GM23338 (cell line): ENCODE measurements at regions not wholly inside any gene's neighbourhood (a gene's known extent, or its start where the extent isn't known, plus 50 kb on each side); places are given as distances from the start of the nearest gene placed in this dataset.

Experiments
- ATAC-seq: fragments of 200-7000 bp; cut with Tn5 transposase; 3 replicates; pipeline ENCODE4 v1.9.1; 2020
- DNase-seq: peaks from one replicate; pipeline ENCODE4 v3.0.0-alpha.2; 2015; ENCODE audit warnings: low spot score
- H2AFZ ChIP-seq: fragments of 200-600 bp; sonication (generic); 2 replicates; pipeline ENCODE4 v1.8.0; 2016; ENCODE audit warnings: antibody characterized with exemption, mild to moderate bottlenecking, moderate library complexity
- H3F3A ChIP-seq: fragments of 200-600 bp; sonication (generic); replicated peaks from 2 replicates; pipeline ENCODE4 v1.8.0; 2017; ENCODE audit warnings: antibody characterized with exemption, mixed run types, low read depth
- H3K27ac ChIP-seq: fragments of 200-600 bp; sonication (generic); 2 replicates; pipeline ENCODE4 v1.6.1; 2016; ENCODE audit warnings: low read depth
- H3K27me3 ChIP-seq: fragments of 200-600 bp; sonication (generic); 2 replicates; pipeline ENCODE4 v1.8.0; 2016; ENCODE audit warnings: mild to moderate bottlenecking, mixed run types, moderate library complexity; ENCODE audit not compliant: insufficient read depth
- H3K36me3 ChIP-seq: fragments of 200-600 bp; sonication (generic); 2 replicates; pipeline ENCODE4 v1.8.0; 2016; ENCODE audit warnings: mild to moderate bottlenecking; ENCODE audit not compliant: insufficient read depth
- H3K4me1 ChIP-seq: fragments of 200-600 bp; sonication (generic); 2 replicates; pipeline ENCODE4 v1.8.0; 2016; ENCODE audit warnings: mild to moderate bottlenecking, moderate library complexity; ENCODE audit not compliant: insufficient read depth
- H3K4me2 ChIP-seq: fragments of 200-600 bp; sonication (generic); 2 replicates; pipeline ENCODE4 v1.7.1; 2017; ENCODE audit warnings: mixed run types
- H3K4me3 ChIP-seq: fragments of 200-600 bp; sonication (generic); 2 replicates; pipeline ENCODE4 v1.6.1; 2016; ENCODE audit warnings: mixed run types
- H3K79me2 ChIP-seq: fragments of 200-600 bp; sonication (generic); replicated peaks from 2 replicates; pipeline ENCODE4 v1.8.0; 2017; ENCODE audit warnings: mild to moderate bottlenecking; ENCODE audit not compliant: insufficient read depth
- H3K9me2 ChIP-seq: fragments of 200-600 bp; sonication (generic); 2 replicates; pipeline ENCODE4 v1.8.0; 2017; ENCODE audit not compliant: insufficient read depth
- H4K20me1 ChIP-seq: fragments of 200-600 bp; sonication (generic); replicated peaks from 2 replicates; pipeline ENCODE4 v1.8.0; 2017; ENCODE audit warnings: mild to moderate bottlenecking; ENCODE audit not compliant: insufficient read depth
- H3K27ac Mint-ChIP-seq: 2 replicates; pipeline ENCODE4 v1.8.0; 2020; ENCODE audit warnings: inconsistent platforms, mild to moderate bottlenecking, moderate library complexity, mixed read lengths
- H3K27me3 Mint-ChIP-seq: 3 replicates; pipeline ENCODE4 v1.8.0; 2022; ENCODE audit warnings: low read depth, mild to moderate bottlenecking, moderate library complexity, mixed read lengths, inconsistent platforms; ENCODE audit not compliant: insufficient read depth, poor library complexity
- H3K36me3 Mint-ChIP-seq: 3 replicates; pipeline ENCODE4 v1.8.0; 2021; ENCODE audit warnings: low read depth, mild to moderate bottlenecking, inconsistent platforms, moderate library complexity, mixed read lengths
- H3K4me1 Mint-ChIP-seq: 3 replicates; pipeline ENCODE4 v1.8.0; 2020; ENCODE audit warnings: mild to moderate bottlenecking, inconsistent platforms, mixed read lengths
- H3K4me3 Mint-ChIP-seq: 3 replicates; pipeline ENCODE4 v1.8.0; 2021; ENCODE audit warnings: moderate library complexity, mild to moderate bottlenecking, inconsistent platforms, mixed read lengths
- H3K9me3 Mint-ChIP-seq: 3 replicates; pipeline ENCODE4 v1.8.0; 2020; ENCODE audit warnings: moderate library complexity, mild to moderate bottlenecking, inconsistent platforms, mixed read lengths
- CREB1 ChIP-seq: fragments of 250-450 bp; sonication (Bioruptor Pico); IDR thresholded peaks from 2 replicates; pipeline ENCODE4 v1.5.0; 2020; ENCODE audit warnings: low read depth, mild to moderate bottlenecking, moderate library complexity
- CTCF ChIP-seq, 2 experiments: fragments of 200-600 bp in 1 of 2; sonication (generic) in 1 of 2; conservative IDR thresholded peaks; 2 replicates each; pipeline versions ENCODE4 v1.5.1 to v1.6.1; 2016 to 2017; ENCODE audit warnings: antibody characterized with exemption in 2 of 2, low read depth in 2 of 2, mild to moderate bottlenecking in 2 of 2, moderate library complexity in 1 of 2
- ETS1 ChIP-seq: IDR thresholded peaks from 2 replicates; pipeline ENCODE4 v1.6.1; 2016; ENCODE audit warnings: antibody characterized with exemption
- EZH2phosphoT487 ChIP-seq: fragments of 200-600 bp; sonication (generic); IDR thresholded peaks from one replicate; pipeline ENCODE4 v1.8.1; 2018; ENCODE audit warnings: antibody characterized with exemption; ENCODE audit not compliant: unreplicated experiment
- POLR2AphosphoS5 ChIP-seq: IDR thresholded peaks from 2 replicates; pipeline ENCODE4 v1.6.1; 2016; ENCODE audit warnings: antibody characterized with exemption, low read depth
- REST ChIP-seq: IDR thresholded peaks from one replicate; pipeline ENCODE4 v1.6.1; 2018; ENCODE audit warnings: antibody characterized with exemption; ENCODE audit not compliant: unreplicated experiment
- ZNF331 ChIP-seq: fragments of 250-450 bp; sonication (Bioruptor Pico); IDR thresholded peaks from 2 replicates; pipeline ENCODE4 v1.5.0; 2020; ENCODE audit warnings: low read depth, mild to moderate bottlenecking, moderate library complexity

- Histone ChIP-seq H3K36me3 (no peaks in the 10 kb centered on the region), H3K79me2 (no peaks in the 10 kb centered on the region), H4K20me1 (no peaks in the 10 kb centered on the region), H3K27me3 (no peaks in the 10 kb centered on the region), H3K9me2 (no peaks in the 10 kb centered on the region; the same call in 1 of the 2 replicates), H3K27ac (no peak overlapping the region), H3K4me3 (no peak overlapping the region), H2AFZ (no peak overlapping the region), H3K4me1 (0 out of 2 replicates have a peak, but pooled peaks cover 3% of the 10 kb centered on the region), H3K4me2 (no peak overlapping the region), H3F3A (no peaks in the 10 kb centered on the region)
- no peak overlapping the region for H3K4me3 Mint-ChIP-seq
- no peaks in the 10 kb centered on the region for H3K27me3 Mint-ChIP-seq
- H3K9me3 Mint-ChIP-seq, result peaks cover 18% of the 10 kb centered on the region; the same call in 2 of the 3 replicates
- H3K27ac Mint-ChIP-seq, result no peak overlapping the region
- ATAC-seq, result no peak
- peaks cover 4% of the 10 kb centered on the region; the same call in 2 of the 3 replicates for H3K4me1 Mint-ChIP-seq
- DNase-seq, result no peak
- H3K36me3 Mint-ChIP-seq, result peaks cover 9% of the 10 kb centered on the region; the same call in 2 of the 3 replicates
- TF ChIP-seq CREB1 (CRISPR knock-in tag) (no peak), REST (no peak), POLR2AphosphoS5 (no peak)
These were observed 416.8 kb upstream of the SASH1 start for GRCh38 chr6:147925826-147926225.

- Mint-ChIP-seq H3K27ac (no peak overlapping the region), H3K9me3 (peaks cover 14% of the 10 kb centered on the region; the same call in 2 of the 3 replicates), H3K4me1 (no peaks in the 10 kb centered on the region), H3K27me3 (no peaks in the 10 kb centered on the region), H3K36me3 (peaks cover 8% of the 10 kb centered on the region; the same call in 2 of the 3 replicates), H3K4me3 (no peak overlapping the region)
- H3K36me3 ChIP-seq, result no peaks in the 10 kb centered on the region
- no peaks in the 10 kb centered on the region for H3K27me3 ChIP-seq
- TF ChIP-seq ETS1, result no peak
- no peak for TF ChIP-seq POLR2AphosphoS5
- no peak for TF ChIP-seq EZH2phosphoT487
- no peak for TF ChIP-seq CTCF (conservative IDR thresholded peaks at IDR 0.05; ENCODE audit: low read depth in 2 of 2)
- no peak for TF ChIP-seq ZNF331 (CRISPR knock-in tag)
- no peak for TF ChIP-seq REST
- no peak overlapping the region for H3K4me3 ChIP-seq
- peak overlapping the region; percentile 80; the same call in 1 of the 2 replicates for H2AFZ ChIP-seq
- no peaks in the 10 kb centered on the region for H3F3A ChIP-seq
- no peaks in the 10 kb centered on the region for H3K79me2 ChIP-seq
- DNase-seq (no peak), ATAC-seq (peak; percentile 45; the same call in 1 of the 3 replicates)
- H4K20me1 ChIP-seq, result no peaks in the 10 kb centered on the region
- no peak overlapping the region for H3K4me2 ChIP-seq
- H3K9me2 ChIP-seq, result no peaks in the 10 kb centered on the region
- H3K4me1 ChIP-seq, result no peaks in the 10 kb centered on the region
- no peak overlapping the region for H3K27ac ChIP-seq
These were observed 411.9 kb upstream of the SASH1 start for GRCh38 chr6:147930745-147931144.
